ENCODE measurements at regions not wholly inside any gene's neighbourhood (a gene's known extent, or its start where the extent isn't known, plus 50 kb on each side); places are given as distances from the start of the nearest gene placed in this dataset.
A peak's percentile ranks its signal among the peaks of the same experiment; 100 is the strongest.

DNA sequence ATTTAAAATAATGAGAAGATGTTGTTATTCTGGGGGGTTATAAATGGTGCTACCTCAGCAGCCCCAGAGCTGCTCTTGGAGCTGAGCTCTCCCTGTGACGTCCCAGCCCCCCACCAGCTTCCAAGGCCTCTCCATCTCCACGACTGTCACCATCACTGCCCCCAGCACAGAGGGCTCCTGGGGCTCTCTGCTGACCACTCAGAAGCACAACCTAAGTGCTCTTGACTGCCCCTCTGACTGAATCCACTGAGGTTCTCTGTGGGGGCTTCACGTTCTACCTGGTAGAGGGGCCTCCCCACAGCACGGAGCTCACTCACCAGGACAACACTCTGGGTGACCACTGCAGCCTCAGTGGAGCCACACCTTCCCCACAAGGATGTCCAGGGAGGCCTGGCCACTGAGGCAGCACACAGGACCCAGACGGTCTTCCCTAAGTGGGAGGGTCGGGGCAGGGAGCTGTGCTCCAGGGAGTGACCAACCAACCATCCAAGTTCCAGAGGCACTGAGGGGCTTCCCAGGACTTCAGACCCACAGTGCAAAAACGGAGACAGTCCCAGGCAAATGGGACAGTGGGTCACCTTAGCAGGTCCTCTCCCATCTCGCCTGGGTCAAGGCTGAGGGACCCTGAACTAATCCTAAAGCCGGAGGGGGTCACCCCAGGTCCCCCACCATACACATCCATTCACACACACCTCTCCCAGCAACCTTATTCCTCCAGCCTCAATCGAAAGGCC lies 121.0 kb upstream of the PPP2R2D start:
- no peak overlapping the region for H3K4me3 Mint-ChIP-seq
- peaks cover 7% of the 10 kb centered on the region for H3K27me3 Mint-ChIP-seq
- H3K36me3 Mint-ChIP-seq (ENCODE audit: low read depth): no peaks in the 10 kb centered on the region

GRCh38 chr10:131781076-131781475 lies 119.7 kb upstream of the PPP2R2D start:
- peaks cover 21% of the 10 kb centered on the region for H3K9me3 Mint-ChIP-seq
- H3K27ac Mint-ChIP-seq: no peak overlapping the region
- H3K36me3 Mint-ChIP-seq (ENCODE audit: low read depth): no peaks in the 10 kb centered on the region
- H3K4me1 Mint-ChIP-seq: no peaks in the 10 kb centered on the region
- no peak overlapping the region for H3K4me3 Mint-ChIP-seq
- no peak for ATAC-seq (replicated peaks)
- peaks cover 7% of the 10 kb centered on the region for H3K27me3 Mint-ChIP-seq

More for the DNA sequence above, 121.0 kb upstream of the PPP2R2D start:
- Mint-ChIP-seq H3K4me1 (no peaks in the 10 kb centered on the region), H3K27ac (no peak overlapping the region), H3K9me3 (peaks cover 24% of the 10 kb centered on the region)
- no peak for ATAC-seq (replicated peaks)

DNA sequence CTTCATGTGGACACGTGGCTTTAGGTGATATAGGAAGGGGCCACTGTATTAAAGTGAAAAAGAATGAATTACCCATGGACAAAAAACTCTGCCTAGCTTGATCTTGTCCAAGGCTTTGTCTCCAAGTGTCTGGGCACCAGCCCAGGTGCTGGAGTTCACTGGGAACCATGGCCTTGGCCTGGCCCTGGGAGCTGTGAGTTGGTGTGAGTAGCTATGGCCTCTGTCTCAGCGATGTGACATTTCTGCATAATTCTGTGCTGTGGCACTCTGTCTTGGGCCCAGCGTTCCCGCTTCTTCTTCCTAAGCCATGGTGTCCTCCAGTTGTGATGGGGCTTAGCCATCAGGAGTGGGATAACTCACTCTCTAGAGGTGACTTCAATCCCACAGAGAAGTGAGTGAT lies 119.0 kb upstream of the PPP2R2D start:
- Mint-ChIP-seq H3K27me3 (peaks cover 7% of the 10 kb centered on the region), H3K4me3 (no peak overlapping the region), H3K27ac (no peak overlapping the region), H3K36me3 (ENCODE audit: low read depth) (no peaks in the 10 kb centered on the region), H3K9me3 (peaks cover 17% of the 10 kb centered on the region), H3K4me1 (no peaks in the 10 kb centered on the region)
- ATAC-seq (replicated peaks): no peak

DNA sequence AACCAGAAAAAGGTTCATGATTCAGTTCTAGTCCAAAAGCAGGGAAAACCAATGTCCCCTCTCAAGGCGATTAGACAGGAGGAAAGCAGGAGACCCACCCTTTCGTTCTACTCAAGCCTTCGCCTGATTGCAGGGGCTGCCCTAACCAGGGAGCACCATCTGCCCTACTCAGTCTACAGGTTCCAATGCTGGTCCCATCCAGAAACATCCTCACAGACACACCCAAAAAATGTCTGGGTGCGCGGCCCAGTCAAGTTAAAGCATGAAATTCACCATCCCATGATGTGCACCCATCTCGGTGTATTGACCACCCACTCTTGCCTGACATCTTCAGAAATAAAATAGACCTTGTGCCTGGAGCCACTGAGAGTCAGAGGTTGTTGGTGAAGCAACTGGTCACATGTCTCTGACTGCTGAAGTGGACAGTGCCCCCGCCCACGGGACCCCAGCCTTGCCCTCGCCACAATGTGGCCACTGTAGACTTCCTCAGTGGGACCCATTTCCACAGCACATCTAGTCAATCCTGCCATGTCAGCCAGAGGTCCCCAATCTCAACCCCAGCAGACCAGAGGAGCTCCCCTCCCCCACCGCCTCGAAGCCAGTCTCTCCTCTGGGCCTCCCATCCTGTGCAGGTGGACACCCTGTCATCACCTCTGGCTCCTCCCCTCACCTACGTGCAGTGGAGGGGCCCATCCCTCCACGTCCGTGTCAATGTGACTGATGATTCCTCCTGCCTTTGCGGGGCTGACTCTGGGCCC lies 116.3 kb upstream of the PPP2R2D start:
- Mint-ChIP-seq H3K4me1 (no peaks in the 10 kb centered on the region), H3K4me3 (no peak overlapping the region), H3K27ac (no peak overlapping the region), H3K27me3 (peaks cover 11% of the 10 kb centered on the region), H3K36me3 (ENCODE audit: low read depth) (no peaks in the 10 kb centered on the region), H3K9me3 (peaks cover 3% of the 10 kb centered on the region)
- no peak for ATAC-seq (replicated peaks)

DNA sequence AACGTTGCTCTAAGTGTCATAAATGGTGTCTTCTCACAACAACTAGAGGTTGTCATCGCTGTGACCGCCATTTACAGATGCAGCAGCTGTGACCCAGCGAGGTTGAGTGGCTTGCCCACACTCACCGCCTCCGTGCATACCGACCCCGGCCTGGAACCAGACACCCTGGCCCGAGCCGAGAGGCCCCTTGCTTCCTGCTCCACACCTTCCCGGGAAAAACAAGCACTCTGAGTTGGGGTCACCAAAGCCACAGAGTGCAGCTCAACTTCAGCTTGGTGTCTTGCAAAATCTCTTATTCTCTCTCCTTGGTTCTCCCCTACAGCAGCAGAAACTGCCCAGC lies 115.7 kb upstream of the PPP2R2D start:
- no peaks in the 10 kb centered on the region for H3K4me1 Mint-ChIP-seq
- peaks cover 11% of the 10 kb centered on the region for H3K27me3 Mint-ChIP-seq
- H3K9me3 Mint-ChIP-seq: no peaks in the 10 kb centered on the region
- no peak overlapping the region for H3K27ac Mint-ChIP-seq
- no peaks in the 10 kb centered on the region for H3K36me3 Mint-ChIP-seq (ENCODE audit: low read depth)
- no peak overlapping the region for H3K4me3 Mint-ChIP-seq
- ATAC-seq (replicated peaks): no peak

- Mint-ChIP-seq H3K27ac (no peak overlapping the region), H3K27me3 (peaks cover 13% of the 10 kb centered on the region), H3K9me3 (no peaks in the 10 kb centered on the region), H3K4me1 (no peaks in the 10 kb centered on the region), H3K4me3 (no peak overlapping the region), H3K36me3 (ENCODE audit: low read depth) (no peaks in the 10 kb centered on the region)
- ATAC-seq (replicated peaks): no peak
These were observed 113.8 kb upstream of the PPP2R2D start for GRCh38 chr10:131786756-131787605.

DNA sequence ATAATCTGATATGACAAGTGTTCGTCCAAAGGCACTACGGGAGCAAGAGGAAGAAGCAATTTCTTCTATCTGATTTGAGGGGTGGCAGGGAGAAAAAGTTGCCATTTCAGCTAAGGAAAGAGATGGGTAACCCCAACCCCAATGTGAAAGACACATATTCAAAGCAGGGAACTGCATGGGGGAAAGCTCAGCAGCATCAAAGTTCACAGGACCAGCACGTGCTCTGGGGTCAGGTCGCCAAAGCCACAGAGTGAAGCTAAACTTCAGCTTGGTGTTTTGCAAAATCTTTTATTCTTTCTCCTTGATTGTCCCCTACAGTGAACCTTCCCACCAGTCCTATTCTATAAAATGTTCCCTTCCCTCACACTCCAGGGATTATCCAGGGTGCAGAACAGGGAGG lies 112.8 kb upstream of the PPP2R2D start:
- ATAC-seq (replicated peaks): no peak
- no peaks in the 10 kb centered on the region for H3K4me1 Mint-ChIP-seq
- H3K27ac Mint-ChIP-seq: no peak overlapping the region
- no peaks in the 10 kb centered on the region for H3K36me3 Mint-ChIP-seq (ENCODE audit: low read depth)
- peaks cover 17% of the 10 kb centered on the region for H3K27me3 Mint-ChIP-seq
- no peak overlapping the region for H3K4me3 Mint-ChIP-seq
- H3K9me3 Mint-ChIP-seq: no peaks in the 10 kb centered on the region

GRCh38 chr10:131788386-131788785 lies 112.4 kb upstream of the PPP2R2D start:
- Mint-ChIP-seq H3K4me1 (no peaks in the 10 kb centered on the region), H3K27ac (no peak overlapping the region), H3K4me3 (no peak overlapping the region), H3K27me3 (peaks cover 16% of the 10 kb centered on the region), H3K36me3 (ENCODE audit: low read depth) (no peaks in the 10 kb centered on the region), H3K9me3 (no peaks in the 10 kb centered on the region)
- no peak for ATAC-seq (replicated peaks)

GRCh38 chr10:131789516-131789915 lies 111.3 kb upstream of the PPP2R2D start:
- Mint-ChIP-seq H3K4me1 (no peaks in the 10 kb centered on the region), H3K36me3 (ENCODE audit: low read depth) (no peaks in the 10 kb centered on the region), H3K9me3 (no peaks in the 10 kb centered on the region), H3K4me3 (no peak overlapping the region), H3K27ac (no peak overlapping the region), H3K27me3 (peaks cover 14% of the 10 kb centered on the region)
- no peak for ATAC-seq (replicated peaks)

- H3K4me1 Mint-ChIP-seq: no peaks in the 10 kb centered on the region
- no peaks in the 10 kb centered on the region for H3K36me3 Mint-ChIP-seq (ENCODE audit: low read depth)
- peaks cover 19% of the 10 kb centered on the region for H3K27me3 Mint-ChIP-seq
- peak; percentile 50 for ATAC-seq (replicated peaks)
- H3K4me3 Mint-ChIP-seq: no peak overlapping the region
- no peak overlapping the region for H3K27ac Mint-ChIP-seq
- no peaks in the 10 kb centered on the region for H3K9me3 Mint-ChIP-seq
These were observed 110.8 kb upstream of the PPP2R2D start for GRCh38 chr10:131790021-131790420.

GRCh38 chr10:131792011-131792651 lies 108.7 kb upstream of the PPP2R2D start:
- no peak overlapping the region for H3K4me3 Mint-ChIP-seq
- H3K9me3 Mint-ChIP-seq: no peaks in the 10 kb centered on the region
- no peak overlapping the region for H3K27ac Mint-ChIP-seq
- no peaks in the 10 kb centered on the region for H3K4me1 Mint-ChIP-seq
- no peaks in the 10 kb centered on the region for H3K36me3 Mint-ChIP-seq (ENCODE audit: low read depth)
- ATAC-seq (replicated peaks): no peak
- H3K27me3 Mint-ChIP-seq: peaks cover 24% of the 10 kb centered on the region

GRCh38 chr10:131792809-131793208 lies 108.0 kb upstream of the PPP2R2D start:
- Mint-ChIP-seq H3K9me3 (no peaks in the 10 kb centered on the region), H3K36me3 (ENCODE audit: low read depth) (no peaks in the 10 kb centered on the region), H3K27ac (no peak overlapping the region), H3K4me3 (no peak overlapping the region), H3K27me3 (peaks cover 24% of the 10 kb centered on the region), H3K4me1 (no peaks in the 10 kb centered on the region)
- no peak for ATAC-seq (replicated peaks)

DNA sequence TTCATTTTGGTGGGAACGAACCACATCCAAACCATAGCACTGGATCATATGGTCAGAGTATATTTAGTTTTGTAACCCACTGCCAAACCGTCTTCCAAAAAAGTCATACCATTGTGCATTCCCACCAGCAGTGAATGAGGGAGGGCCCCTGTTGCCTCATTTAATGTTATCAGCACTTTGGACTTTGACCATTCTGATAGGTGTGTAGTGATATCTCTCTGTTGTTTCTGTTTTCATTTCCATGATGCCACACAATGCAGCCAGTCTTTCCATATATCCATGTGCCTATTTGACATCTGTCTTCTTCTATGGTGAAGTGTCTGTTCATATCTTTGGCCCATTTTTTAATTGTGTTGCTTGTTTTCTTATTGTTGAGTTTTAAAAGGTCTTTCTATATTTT lies 105.0 kb upstream of the PPP2R2D start:
- Mint-ChIP-seq H3K27ac (no peak overlapping the region), H3K4me1 (no peaks in the 10 kb centered on the region), H3K9me3 (peaks cover 20% of the 10 kb centered on the region), H3K36me3 (ENCODE audit: low read depth) (no peaks in the 10 kb centered on the region), H3K27me3 (peaks cover 32% of the 10 kb centered on the region), H3K4me3 (no peak overlapping the region)
- no peak for ATAC-seq (replicated peaks)

GRCh38 chr10:131797626-131798025 lies 103.2 kb upstream of the PPP2R2D start:
- Mint-ChIP-seq H3K36me3 (ENCODE audit: low read depth) (no peaks in the 10 kb centered on the region), H3K4me1 (no peaks in the 10 kb centered on the region), H3K27ac (no peak overlapping the region), H3K4me3 (no peak overlapping the region), H3K9me3 (peaks cover 20% of the 10 kb centered on the region), H3K27me3 (peaks cover 28% of the 10 kb centered on the region)
- no peak for ATAC-seq (replicated peaks)

Measured in activated T-helper 17 cell treated with anti-CD3 and anti-CD28 coated beads, Interleukin-2, amount 50 U/mL, for 72 hours (primary cell).